Memory B cell (primary cell): ENCODE measurements at regions not wholly inside any gene's neighbourhood (a gene's known extent, or its start where the extent isn't known, plus 50 kb on each side); places are given as distances from the start of the nearest gene placed in this dataset.
"Not testable (repeated sequence)": the region's sequence is repeated elsewhere in the genome, so short reads cannot be mapped to it uniquely, and the experiment has no call there.

Experiments
- ATAC-seq: fragments of 150-1000 bp; cut with Tn5 transposase; 2 replicates; pipeline ENCODE4 v1.10.0; 2021; ENCODE audit warnings: low read depth, mild to moderate bottlenecking, moderate library complexity
- DNase-seq, 2 donors: peaks; one replicate each; pipeline ENCODE4 v3.0.0; 2022; ENCODE audit warnings: low spot score in 2 of 2
- H3K27ac Mint-ChIP-seq: one replicate; pipeline ENCODE4 v1.8.0; 2022; ENCODE audit warnings: mild to moderate bottlenecking, moderate library complexity, mixed read lengths
- H3K27me3 Mint-ChIP-seq: one replicate; pipeline ENCODE4 v1.8.0; 2022; ENCODE audit warnings: mixed read lengths
- H3K36me3 Mint-ChIP-seq: one replicate; pipeline ENCODE4 v1.8.0; 2022; ENCODE audit warnings: mild to moderate bottlenecking, mixed read lengths
- H3K4me1 Mint-ChIP-seq: one replicate; pipeline ENCODE4 v1.8.0; 2022; ENCODE audit warnings: mixed read lengths
- H3K4me3 Mint-ChIP-seq: one replicate; pipeline ENCODE4 v1.8.0; 2022; ENCODE audit warnings: mild to moderate bottlenecking, moderate library complexity, mixed read lengths
- H3K9me3 Mint-ChIP-seq: one replicate; pipeline ENCODE4 v1.8.0; 2022; ENCODE audit warnings: mixed read lengths

DNA sequence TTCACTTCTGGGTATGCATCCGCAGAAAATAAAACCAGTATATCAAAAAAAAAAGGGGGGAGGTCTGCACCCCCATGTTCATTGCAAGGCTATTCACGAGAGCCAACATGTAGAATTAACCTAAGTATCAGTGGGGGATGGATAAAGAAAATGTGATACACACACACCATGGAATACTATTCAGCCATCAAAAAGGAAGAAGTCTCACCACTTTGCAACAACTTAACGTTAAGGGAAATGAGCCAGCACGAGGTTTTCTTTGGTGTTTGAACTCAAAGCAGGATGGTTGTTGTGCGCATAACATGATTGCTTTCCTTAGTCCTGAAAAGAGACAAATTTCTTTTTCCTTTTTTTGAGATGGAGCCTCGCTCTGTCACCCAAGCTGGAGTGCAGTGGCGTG, 222.7 kb downstream of the SHOX start:
- Mint-ChIP-seq H3K36me3 (peaks cover 4% of the 10 kb centered on the region), H3K4me3 (no peak overlapping the region), H3K27me3 (peaks cover 4% of the 10 kb centered on the region), H3K4me1 (peaks cover 2% of the 10 kb centered on the region), H3K27ac (no peak overlapping the region), H3K9me3 (peaks cover 14% of the 10 kb centered on the region)
- DNase-seq (no peak), ATAC-seq (no peak)

- H3K4me3 Mint-ChIP-seq: peak overlapping the region; percentile 38
- H3K36me3 Mint-ChIP-seq: peaks cover 4% of the 10 kb centered on the region
- peaks cover 2% of the 10 kb centered on the region for H3K4me1 Mint-ChIP-seq
- H3K27ac Mint-ChIP-seq: no peak overlapping the region
- peaks cover 10% of the 10 kb centered on the region for H3K9me3 Mint-ChIP-seq
- H3K27me3 Mint-ChIP-seq: peaks cover 4% of the 10 kb centered on the region
- DNase-seq (no peak), ATAC-seq (no peak)
These were observed 219.9 kb downstream of the SHOX start for GRCh38 chrX:850471-850916.

DNA sequence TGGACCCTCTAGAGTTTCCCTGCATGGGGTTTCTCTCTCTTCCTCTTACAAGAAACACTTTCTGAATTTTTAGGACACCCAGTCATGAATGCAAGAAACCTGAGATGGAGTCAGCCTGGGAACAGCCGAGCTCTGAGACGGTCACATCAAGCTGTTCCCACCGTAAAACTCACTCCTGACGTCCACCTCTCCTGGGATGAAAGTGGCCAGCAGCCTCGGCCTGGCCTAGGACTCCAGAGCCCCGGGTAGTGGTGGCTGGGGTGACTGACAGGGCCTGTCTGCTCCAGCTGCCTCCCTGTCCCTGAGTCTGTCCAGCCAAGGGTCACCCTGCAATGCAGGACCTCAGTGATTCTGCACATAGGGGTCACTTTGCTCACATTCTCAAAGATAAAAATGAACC, 217.8 kb downstream of the SHOX start:
- H3K36me3 Mint-ChIP-seq: no peaks in the 10 kb centered on the region
- DNase-seq (no peak), ATAC-seq (no peak)
- peaks cover 2% of the 10 kb centered on the region for H3K4me1 Mint-ChIP-seq
- H3K9me3 Mint-ChIP-seq: peaks cover 2% of the 10 kb centered on the region
- no peak overlapping the region for H3K27ac Mint-ChIP-seq
- no peak overlapping the region for H3K4me3 Mint-ChIP-seq
- peaks cover 4% of the 10 kb centered on the region for H3K27me3 Mint-ChIP-seq

DNA sequence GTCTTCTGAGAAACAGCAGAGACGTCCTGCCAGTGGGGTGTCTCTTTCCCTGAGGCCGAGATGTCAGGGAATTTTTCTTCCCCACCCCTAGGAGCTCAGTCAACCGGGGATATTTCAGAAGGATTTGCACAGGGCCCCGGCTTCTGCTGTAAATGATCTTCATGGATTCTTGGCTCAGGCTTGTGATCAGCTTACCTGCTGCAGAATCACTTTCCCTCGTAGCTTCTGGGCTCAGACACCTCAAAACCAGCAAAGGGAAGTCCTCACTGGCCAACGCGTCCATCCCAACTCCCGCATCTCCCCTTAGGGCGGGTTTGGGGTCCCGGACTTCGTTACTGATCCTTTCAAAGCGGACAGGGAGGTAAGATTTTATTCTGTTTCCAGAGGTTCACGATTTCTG, 212.7 kb downstream of the SHOX start:
- Mint-ChIP-seq H3K27me3 (peaks cover 7% of the 10 kb centered on the region), H3K4me1 (no peaks in the 10 kb centered on the region), H3K36me3 (no peaks in the 10 kb centered on the region), H3K27ac (no peak overlapping the region), H3K4me3 (no peak overlapping the region), H3K9me3 (peaks cover 3% of the 10 kb centered on the region)
- ATAC-seq (no peak), DNase-seq (no peak)

DNA sequence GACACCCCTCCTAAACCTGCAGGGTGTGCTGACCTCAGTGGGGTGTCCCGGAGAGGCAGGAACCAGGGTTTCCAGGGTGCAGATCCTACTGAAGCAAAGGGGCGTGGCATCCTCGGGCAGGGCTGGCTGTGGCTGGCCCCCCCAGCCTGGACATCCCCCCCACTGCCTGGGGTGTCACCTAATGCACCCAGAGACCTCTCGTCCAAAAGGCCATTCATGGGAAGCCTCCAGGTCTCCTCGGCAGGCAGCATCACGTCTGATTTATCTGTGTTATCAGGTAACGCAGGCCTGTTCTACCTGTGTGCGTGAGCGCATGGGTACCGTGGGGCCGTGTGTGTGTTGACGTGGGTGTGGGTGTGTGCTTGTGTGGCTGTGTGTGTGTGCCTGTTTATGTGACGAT, 210.0 kb downstream of the SHOX start:
- DNase-seq: no peak
- Mint-ChIP-seq H3K27me3 (peaks cover 7% of the 10 kb centered on the region), H3K27ac (no peak overlapping the region), H3K4me1 (no peaks in the 10 kb centered on the region), H3K9me3 (peaks cover 7% of the 10 kb centered on the region), H3K36me3 (no peaks in the 10 kb centered on the region), H3K4me3 (no peak overlapping the region)
- ATAC-seq: no peak

GRCh38 chrX:838666-839065, 208.1 kb downstream of the SHOX start:
- DNase-seq, H3K4me1 Mint-ChIP-seq, ATAC-seq, H3K4me3 Mint-ChIP-seq, H3K27me3 Mint-ChIP-seq, H3K36me3 Mint-ChIP-seq, H3K27ac Mint-ChIP-seq, H3K9me3 Mint-ChIP-seq: not testable (repeated sequence)

DNA sequence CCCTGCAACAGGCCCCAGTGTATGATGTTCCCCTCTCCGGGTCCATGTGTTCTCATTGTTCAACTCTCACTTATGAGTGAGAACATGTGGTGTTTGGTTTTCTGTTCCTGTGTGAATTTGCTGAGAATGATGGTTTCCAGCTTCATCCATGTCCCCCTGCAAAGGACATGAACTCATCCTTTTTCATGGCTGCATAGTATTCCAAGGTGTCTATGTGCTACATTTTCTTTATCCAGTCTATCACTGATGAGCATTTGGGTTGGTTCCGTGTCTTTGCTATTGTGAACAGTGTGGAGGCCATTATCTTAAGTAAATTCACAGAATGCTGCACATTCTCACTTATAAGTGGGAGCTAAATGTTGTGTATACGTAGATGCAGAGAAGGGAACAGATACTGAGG, 205.3 kb downstream of the SHOX start:
- not testable (repeated sequence) for H3K27me3 Mint-ChIP-seq, H3K9me3 Mint-ChIP-seq, DNase-seq, H3K27ac Mint-ChIP-seq, H3K36me3 Mint-ChIP-seq, ATAC-seq, H3K4me1 Mint-ChIP-seq, H3K4me3 Mint-ChIP-seq

- Mint-ChIP-seq H3K36me3 (no peaks in the 10 kb centered on the region), H3K4me3 (no peak overlapping the region), H3K27me3 (no peaks in the 10 kb centered on the region), H3K9me3 (no peaks in the 10 kb centered on the region), H3K4me1 (peaks cover 3% of the 10 kb centered on the region), H3K27ac (no peak overlapping the region)
- no peak for ATAC-seq
- no peak for DNase-seq
These were observed 199.9 kb downstream of the SHOX start for GRCh38 chrX:830532-830931.

GRCh38 chrX:829145-829544, 198.6 kb downstream of the SHOX start:
- ATAC-seq: no peak
- H3K4me1 Mint-ChIP-seq: peaks cover 3% of the 10 kb centered on the region
- no peaks in the 10 kb centered on the region for H3K36me3 Mint-ChIP-seq
- no peak overlapping the region for H3K4me3 Mint-ChIP-seq
- no peak overlapping the region for H3K27ac Mint-ChIP-seq
- no peaks in the 10 kb centered on the region for H3K9me3 Mint-ChIP-seq
- no peaks in the 10 kb centered on the region for H3K27me3 Mint-ChIP-seq
- DNase-seq: no peak

- Mint-ChIP-seq H3K4me1 (peaks cover 3% of the 10 kb centered on the region), H3K9me3 (no peaks in the 10 kb centered on the region), H3K4me3 (no peak overlapping the region)
These were observed 197.9 kb downstream of the SHOX start for GRCh38 chrX:828411-828959.

GRCh38 chrX:826448-826847, 195.9 kb downstream of the SHOX start:
- no peak for DNase-seq
- Mint-ChIP-seq H3K27me3 (no peaks in the 10 kb centered on the region), H3K4me1 (peaks cover 3% of the 10 kb centered on the region), H3K4me3 (no peak overlapping the region), H3K9me3 (peaks cover 3% of the 10 kb centered on the region), H3K36me3 (no peaks in the 10 kb centered on the region), H3K27ac (no peak overlapping the region)
- no peak for ATAC-seq

More at GRCh38 chrX:828411-828959, 197.9 kb downstream of the SHOX start:
- Mint-ChIP-seq H3K36me3 (no peaks in the 10 kb centered on the region), H3K27me3 (no peaks in the 10 kb centered on the region), H3K27ac (no peak overlapping the region)
- ATAC-seq (no peak), DNase-seq (no peak)

DNA sequence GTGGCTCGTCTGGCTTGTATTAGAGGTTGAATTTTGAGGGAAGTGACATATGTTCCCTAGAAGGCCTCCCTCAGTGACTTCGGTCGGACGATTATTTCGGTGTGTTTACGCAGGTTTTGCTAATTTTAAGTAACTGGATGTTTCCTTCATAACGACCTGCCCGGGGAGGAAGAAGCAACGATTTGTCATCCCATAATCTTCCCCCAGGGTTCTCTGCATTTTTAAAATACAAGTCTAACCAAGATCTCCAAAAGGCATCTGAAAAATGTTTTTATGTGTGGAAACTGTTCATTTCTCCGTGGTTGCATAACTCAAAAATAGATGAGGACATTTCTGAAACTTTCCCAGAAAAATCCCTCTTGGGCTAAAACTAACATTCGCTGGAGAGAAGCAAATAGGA, 195.4 kb downstream of the SHOX start:
- DNase-seq (no peak), ATAC-seq (no peak)
- no peak overlapping the region for H3K4me3 Mint-ChIP-seq

GRCh38 chrX:823073-823472, 192.5 kb downstream of the SHOX start:
- not testable (repeated sequence) for H3K27ac Mint-ChIP-seq, H3K9me3 Mint-ChIP-seq, H3K4me1 Mint-ChIP-seq, DNase-seq, H3K4me3 Mint-ChIP-seq, H3K36me3 Mint-ChIP-seq, H3K27me3 Mint-ChIP-seq, ATAC-seq

More for the DNA sequence above, 195.4 kb downstream of the SHOX start:
- peaks cover 3% of the 10 kb centered on the region for H3K4me1 Mint-ChIP-seq
- H3K9me3 Mint-ChIP-seq: peaks cover 3% of the 10 kb centered on the region
- H3K36me3 Mint-ChIP-seq: no peaks in the 10 kb centered on the region
- H3K27ac Mint-ChIP-seq: no peak overlapping the region
- no peaks in the 10 kb centered on the region for H3K27me3 Mint-ChIP-seq

- no peak overlapping the region for H3K4me3 Mint-ChIP-seq
- no peak overlapping the region for H3K27ac Mint-ChIP-seq
- ATAC-seq (no peak), DNase-seq (no peak)
- peaks cover 6% of the 10 kb centered on the region for H3K9me3 Mint-ChIP-seq
- no peaks in the 10 kb centered on the region for H3K36me3 Mint-ChIP-seq
- no peaks in the 10 kb centered on the region for H3K27me3 Mint-ChIP-seq
- no peaks in the 10 kb centered on the region for H3K4me1 Mint-ChIP-seq
These were observed 190.9 kb downstream of the SHOX start for GRCh38 chrX:821327-822107.

DNA sequence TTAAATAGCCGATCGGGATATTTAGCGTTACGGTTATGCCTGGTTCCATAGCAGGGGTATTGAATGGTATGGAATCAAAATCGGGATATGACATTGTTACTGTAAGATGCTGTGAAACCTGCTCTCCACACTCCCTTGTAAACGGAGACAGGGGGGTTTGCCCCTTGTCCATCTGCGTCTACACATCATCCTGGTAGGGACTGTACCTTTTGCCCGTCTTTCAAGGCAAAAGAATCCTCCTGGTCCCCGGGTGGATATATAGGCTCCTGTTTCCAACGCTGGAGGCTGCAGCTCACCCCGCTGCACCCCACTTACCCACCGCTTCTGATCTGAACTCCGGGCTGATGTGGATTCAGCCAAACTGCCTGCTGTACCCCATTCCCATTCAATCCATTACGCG, 189.1 kb downstream of the SHOX start:
- DNase-seq (no peak), ATAC-seq (no peak)
- Mint-ChIP-seq H3K36me3 (no peaks in the 10 kb centered on the region), H3K4me1 (no peaks in the 10 kb centered on the region), H3K9me3 (peaks cover 10% of the 10 kb centered on the region), H3K4me3 (no peak overlapping the region), H3K27ac (no peak overlapping the region), H3K27me3 (no peaks in the 10 kb centered on the region)
